GM21447 (cell line): ENCODE measurements at regions not wholly inside any gene's neighbourhood (a gene's known extent, or its start where the extent isn't known, plus 50 kb on each side); places are given as distances from the start of the nearest gene placed in this dataset.

Experiments used
- ATAC-seq: cut with Tn5 transposase; IDR thresholded peaks from one replicate; pipeline ENCODE4 v1.9.1; 2021; ENCODE audit not compliant: unreplicated experiment

DNA sequence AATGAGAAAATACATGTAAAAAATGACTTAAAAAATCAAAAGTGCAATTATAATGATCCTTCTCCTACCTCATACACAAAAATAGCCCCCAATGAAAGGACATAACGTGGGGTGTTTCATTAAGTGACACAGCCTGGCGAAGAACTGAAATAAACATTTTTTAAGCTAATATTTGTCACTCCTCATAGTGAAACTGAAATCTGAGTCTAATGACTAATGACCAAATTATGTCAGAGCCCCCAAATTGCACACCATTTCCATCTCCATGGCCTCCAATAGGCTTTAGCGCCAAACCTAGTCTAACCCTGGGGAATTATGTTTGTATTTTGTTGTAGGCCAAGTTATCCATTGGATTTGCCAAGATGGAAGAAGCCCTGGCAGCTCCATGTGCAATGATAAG lies 119.1 kb downstream of the WT1 start:
- ATAC-seq = no peak

DNA sequence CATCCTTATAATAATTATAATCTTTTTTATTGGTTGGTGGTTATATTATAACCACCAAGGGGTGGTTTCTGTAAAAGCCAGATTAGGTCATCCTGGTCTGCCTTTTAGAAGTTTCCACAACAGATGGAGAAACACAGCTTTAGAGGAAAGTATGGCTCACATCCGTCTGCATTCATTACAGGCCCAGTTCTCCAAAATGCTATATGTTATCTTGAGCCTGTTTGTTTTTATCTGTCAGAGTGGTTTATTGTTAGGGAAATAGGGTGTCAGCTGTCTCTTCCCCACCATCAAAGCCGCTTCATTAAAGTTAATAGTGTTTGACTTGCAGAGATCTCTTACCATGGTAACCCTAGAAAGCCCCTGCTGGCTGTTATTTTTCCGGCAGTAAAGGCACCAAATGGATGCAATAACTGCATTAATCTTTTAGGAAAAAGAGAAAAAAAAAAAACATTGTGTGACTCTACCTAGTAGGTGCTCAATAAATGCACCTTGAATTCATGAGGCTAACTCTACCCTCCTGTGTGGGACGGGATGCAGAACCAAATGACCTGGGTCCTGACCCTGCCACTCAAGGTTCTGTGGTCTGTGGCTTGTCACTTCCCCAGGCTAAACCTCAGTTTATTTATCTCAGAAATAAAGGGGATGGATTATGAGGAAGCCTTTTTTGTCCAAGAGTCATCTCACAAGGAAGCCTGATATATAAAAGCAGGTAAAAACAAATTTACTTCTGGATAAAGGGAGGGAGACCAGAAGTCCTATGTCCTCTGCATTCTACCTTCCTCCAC lies 118.3 kb downstream of the WT1 start:
- no peak for ATAC-seq

DNA sequence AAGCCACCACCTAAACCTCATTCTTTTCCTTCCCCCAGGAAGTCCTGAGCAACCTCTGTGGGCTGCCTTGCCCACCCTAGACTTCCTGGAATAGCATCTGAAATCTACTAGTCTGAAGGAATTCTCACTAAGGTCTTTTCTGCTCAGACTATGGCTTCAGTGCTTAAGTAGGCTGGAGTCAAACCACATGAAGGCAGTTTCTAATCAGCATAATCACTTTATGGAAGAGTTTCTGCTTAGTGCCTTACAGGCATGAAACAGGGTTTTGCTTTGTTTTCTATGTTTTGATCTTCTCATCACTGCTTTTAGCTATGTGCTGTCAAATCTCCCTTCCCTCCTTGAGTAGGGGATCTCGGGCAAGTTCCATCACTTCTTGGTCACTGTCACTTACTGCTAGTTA lies 117.7 kb downstream of the WT1 start:
- ATAC-seq = no peak

DNA sequence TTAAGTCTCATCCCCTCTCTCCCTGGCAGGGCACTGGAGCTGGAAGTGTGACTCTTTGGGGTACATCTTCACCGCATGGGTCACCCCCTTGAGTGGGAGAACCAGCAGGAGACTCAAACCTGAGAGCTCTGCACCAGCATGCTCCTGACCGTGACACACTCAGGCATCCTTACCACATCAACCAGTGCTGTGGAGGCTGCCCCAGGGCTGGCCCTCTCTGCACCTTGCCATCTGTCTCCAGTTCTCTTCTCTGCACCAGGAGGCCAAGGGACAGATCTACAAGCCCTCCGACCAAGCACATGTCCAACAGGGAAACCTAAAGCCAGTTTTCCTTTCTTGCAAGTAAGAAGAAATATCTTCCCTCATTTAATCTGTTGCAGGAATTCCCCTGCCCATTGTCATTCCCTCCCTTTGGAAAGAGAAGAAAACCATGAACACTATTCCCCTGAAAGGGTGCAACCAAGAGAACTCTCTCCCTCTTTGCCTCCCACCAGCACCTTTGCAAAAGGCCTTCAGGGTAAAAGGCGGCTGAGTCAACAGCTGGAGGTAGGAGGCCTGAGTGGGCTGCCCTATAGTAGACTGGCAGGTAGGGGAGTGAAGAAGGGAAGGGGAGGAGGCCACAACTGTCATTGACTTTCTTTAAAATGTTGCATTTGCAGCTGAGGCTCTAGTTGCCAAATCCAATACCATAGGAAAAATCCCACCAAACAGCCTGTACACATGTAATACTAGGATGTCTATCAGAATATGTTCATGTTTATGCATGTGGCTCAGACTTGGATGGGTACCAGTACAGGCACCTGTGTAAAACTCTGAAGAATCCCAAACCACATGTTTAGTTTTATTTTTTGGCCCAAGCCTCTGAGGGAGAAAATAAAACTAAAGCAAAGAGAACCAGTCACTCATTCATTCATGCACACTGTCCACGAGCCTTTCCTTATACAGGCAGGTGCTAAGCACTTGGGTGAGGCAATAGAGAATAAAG lies 117.0 kb downstream of the WT1 start:
- ATAC-seq = no peak

DNA sequence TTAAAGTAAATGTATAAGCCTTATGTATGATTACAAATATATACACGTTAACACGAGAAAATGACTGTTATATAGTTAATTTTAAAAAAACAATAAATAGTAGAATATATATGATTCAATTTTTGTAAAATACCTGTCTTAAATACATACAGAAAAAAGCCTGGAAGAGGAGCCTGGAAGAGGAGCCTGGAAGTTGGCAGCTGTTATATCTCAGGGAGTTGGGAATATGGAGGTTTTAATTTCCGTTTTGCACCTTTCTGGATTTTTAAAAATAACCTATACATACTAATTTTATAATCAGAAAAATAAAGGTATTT lies 111.6 kb downstream of the WT1 start:
- no peak for ATAC-seq

DNA sequence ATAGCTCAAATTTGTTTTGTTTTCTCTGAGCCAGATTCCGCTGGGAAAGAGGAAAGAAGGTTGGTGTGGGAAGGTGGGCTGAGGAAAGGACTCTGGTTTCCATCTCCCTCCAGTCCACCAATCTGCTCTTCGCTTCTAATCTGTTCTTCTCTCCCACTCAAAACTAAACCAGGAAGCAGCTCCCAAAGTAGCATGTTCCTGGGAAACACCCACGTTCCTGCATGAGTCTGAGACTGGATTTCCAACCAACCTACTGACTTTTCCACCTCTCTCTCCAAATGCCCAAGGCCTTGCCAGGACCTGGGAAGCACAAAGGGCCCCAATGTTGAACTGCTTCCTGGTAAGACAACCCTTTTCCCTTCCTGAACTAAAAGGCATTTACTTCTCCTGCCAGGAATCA lies 110.2 kb downstream of the WT1 start:
- no peak for ATAC-seq

DNA sequence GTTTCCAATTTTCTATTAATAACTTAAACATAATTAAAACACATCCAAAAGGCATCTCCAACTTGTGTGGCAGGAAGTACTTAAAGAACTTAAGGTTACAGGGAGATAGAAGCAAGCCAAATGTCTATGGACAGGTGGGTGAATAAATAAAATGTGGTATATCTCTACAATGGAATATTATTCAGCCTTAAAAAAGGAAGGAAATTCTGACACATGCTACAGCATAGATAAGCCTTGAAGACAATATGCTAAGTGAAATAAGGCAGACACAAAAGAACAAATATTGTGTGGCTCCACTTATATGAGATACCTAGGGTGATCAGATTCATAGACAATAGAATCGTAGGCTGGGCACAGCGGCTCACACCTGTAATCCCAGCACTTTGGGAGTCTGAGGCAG lies 109.6 kb downstream of the WT1 start:
- no peak for ATAC-seq

DNA sequence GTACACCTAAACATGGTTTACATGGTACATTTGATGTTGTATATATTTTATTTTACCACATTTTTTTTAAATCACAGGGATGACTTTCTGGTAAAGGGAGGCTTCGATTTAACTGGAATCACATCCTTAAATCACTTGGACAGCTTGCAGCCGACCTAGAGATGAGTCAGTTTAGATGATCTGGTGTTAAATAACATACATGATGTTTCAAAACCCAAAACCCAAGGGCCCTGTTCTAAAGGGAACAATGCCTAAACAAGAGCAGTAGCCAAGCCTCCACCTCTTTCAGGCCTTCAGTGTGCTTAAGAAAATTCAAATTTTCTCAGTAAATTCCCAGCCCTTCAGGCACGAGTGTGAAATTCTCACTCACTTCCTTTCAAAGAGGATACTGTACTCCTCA lies 108.8 kb downstream of the WT1 start:
- no peak for ATAC-seq

DNA sequence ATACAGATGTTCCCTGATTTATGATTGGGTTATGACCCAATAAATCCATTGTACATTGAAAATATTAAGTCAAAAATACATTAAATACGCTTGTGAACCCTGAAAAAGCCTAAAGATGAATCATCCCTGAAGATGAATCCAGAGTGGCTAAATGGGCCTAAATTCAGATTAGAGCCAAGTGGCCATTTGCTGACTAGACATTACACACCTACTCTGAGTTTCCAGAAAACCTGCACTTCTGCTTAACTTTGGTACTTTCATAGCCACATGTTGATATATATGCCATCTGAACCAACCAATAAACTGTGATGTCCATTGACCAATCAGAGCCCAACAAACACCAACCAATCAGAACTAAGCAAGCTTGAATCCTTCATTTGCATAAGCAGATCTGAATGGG lies 106.9 kb downstream of the WT1 start:
- no peak for ATAC-seq

DNA sequence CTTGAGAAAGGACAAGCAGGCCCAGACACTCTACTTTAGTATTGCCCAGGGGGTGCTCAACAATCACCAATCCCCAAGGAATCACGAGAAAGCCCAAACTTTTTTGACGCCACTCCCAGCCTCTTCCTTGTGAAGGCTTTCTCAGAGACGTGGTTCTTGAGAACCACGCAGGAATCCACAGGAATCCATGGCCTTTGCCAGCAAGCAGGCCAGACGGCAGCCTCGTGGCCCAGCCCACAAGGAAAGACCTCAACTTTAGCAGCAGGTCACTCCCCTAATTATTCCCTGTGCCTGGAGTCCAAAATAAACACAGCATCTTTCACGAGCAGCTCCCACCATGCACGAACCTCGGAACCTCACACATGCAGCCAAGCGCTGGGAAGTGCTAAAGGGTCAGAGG lies 104.2 kb downstream of the WT1 start:
- no peak for ATAC-seq

DNA sequence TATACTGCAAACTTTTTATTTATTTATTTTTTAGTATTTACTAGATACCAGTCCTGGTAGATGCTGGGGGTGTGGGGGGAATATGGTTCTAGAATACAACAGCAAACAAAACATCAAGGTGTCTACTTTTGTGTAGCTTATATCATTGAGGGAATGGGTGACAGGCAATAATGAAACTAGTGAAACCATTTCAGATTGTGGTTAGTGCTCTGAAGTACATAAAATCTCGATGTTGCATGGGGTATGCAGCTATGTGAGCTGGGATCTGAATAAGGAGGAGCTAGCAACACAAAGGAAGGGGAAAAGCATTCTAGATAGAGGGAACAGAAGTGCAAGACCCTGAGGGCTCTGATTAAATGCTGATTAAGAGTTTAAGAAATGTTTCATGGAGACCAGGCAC lies 103.5 kb downstream of the WT1 start:
- ATAC-seq = no peak

DNA sequence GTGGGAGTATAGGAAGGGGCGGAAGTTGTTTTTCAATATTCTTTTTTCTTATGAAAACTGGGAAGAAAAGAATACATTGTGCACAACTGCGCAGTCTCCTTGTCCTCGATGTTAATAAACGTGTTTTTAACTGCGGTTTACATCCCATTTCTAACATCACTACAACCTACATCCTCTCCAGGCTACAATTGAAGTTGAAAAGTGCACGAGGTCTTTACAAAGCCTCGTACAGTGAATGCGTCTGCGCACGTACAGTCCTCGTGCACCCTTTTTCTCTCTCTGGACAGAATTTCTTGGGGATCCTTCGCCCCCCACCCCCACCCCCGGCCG lies 102.4 kb downstream of the WT1 start:
- ATAC-seq = no peak

DNA sequence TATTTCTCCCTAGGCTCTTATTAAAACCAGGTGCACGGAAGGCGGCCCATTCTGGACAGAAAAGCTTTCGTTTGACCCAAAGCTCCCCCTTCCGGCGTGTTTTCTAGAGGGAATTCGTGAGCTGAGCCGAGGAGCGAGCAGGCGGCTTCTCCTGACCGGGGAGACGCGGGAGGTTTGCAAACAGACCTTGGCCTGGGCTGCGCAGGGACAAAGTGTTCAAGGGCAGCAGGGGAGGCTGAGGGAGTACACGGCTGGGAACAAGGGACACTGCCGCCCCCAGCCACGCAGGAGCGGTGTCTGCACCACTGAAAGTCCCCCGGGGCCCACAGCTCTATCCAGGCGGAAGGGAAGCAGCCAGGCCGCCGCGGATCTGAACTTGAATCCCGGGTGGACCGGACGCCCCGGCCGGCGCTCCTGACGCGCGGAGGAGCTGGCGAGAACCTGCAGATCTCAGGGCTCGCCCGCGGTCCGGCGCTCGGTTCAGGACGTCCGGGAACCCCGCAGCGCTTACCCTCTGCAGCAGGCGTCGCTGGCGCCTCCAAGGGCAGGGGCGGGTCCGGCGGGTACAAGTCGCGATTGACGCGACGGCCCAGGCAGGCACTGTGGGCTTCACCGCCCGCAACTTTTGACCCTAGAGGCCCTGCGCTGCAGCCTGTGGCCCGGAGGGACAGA lies 101.9 kb downstream of the WT1 start:
- no peak for ATAC-seq

DNA sequence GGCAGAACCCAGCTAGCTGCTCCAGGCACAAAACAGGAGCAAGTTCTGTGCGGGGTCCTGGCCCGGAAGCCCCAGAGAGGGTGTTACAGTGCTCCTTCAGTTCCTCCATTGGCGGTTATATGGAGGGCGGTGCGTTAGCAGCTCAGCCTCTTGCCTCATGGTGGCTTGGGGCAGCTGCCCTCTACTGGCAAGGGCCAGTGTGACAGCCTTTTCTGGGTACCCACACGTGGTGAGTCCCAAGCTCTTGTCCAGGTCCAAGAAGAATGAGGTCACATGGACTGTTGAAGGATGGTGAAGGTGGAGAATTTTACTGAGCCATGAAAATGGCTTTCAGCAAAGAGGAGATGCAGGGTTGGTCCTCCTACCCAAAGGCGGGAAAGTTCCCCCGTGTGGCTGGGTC lies 100.5 kb downstream of the WT1 start:
- no peak for ATAC-seq
